ENCODE measurements at regions not wholly inside any gene's neighbourhood (a gene's known extent, or its start where the extent isn't known, plus 50 kb on each side); places are given as distances from the start of the nearest gene placed in this dataset.

DNA sequence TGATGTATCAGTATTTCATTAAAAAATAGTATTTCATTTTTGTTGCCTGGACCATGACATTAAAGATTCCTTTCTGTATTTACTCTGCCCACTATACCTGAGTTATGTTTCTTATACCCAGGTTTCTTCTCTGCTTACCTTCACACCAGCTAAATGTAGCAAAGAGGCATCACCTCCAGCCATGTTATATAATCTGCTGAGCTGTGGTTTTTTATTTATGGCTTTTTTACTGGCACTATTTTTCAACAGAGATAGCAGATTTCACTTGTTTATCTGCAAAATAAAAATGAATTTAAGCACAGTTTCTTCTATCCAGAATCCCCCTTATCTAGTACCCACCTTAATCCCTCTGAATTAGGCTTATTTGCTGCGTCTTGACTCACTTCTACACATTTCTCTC is 979.0 kb upstream of the MAN1A1 start:
- TF ChIP-seq, protein P1, sequence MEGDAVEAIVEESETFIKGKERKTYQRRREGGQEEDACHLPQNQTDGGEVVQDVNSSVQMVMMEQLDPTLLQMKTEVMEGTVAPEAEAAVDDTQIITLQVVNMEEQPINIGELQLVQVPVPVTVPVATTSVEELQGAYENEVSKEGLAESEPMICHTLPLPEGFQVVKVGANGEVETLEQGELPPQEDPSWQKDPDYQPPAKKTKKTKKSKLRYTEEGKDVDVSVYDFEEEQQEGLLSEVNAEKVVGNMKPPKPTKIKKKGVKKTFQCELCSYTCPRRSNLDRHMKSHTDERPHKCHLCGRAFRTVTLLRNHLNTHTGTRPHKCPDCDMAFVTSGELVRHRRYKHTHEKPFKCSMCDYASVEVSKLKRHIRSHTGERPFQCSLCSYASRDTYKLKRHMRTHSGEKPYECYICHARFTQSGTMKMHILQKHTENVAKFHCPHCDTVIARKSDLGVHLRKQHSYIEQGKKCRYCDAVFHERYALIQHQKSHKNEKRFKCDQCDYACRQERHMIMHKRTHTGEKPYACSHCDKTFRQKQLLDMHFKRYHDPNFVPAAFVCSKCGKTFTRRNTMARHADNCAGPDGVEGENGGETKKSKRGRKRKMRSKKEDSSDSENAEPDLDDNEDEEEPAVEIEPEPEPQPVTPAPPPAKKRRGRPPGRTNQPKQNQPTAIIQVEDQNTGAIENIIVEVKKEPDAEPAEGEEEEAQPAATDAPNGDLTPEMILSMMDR (IDR thresholded peaks at IDR 0.05; ENCODE audit: control extremely low read depth, extremely low read depth, low read depth, missing control alignments) = no peak
- ChIA-PET CTCF (no interaction called here), POLR2A (no interaction called here)
- DNase-seq (ENCODE audit: extremely low spot score) = no peak

DNA sequence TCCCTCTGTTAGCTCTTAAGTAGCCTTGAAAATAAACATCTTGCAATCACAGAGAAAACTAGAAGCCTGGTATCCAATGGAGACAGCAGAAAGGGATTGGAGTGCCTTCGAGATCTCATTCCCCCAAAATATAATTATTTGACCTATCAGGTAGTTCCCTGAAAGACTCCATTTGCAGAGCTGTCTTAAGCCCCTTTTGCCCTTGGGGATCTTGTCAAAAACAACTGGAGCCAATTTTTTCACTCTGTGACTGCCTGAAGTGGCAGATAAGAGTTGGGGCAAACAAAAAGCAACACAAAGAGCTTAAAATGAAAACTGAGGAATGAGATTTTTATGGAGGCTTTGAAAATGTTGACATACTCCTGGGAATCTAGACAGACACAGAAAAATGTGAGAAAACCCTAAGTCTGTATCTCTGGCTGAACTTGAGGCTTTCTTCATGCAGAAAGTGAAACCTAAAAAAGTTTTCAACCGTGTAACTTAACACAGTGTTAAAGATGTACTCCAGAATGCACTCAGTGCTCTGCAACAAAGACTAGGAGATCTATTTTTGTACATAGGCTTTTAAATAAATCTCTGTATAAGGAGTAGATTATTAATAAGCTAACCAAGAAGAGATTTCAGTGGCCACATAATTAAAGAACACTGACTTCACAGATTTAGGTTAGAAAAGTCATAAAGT is 971.1 kb upstream of the MAN1A1 start:
- POLR2A ChIA-PET = no interaction called here
- DNase-seq (ENCODE audit: extremely low spot score) = no peak
- CTCF ChIA-PET = no interaction called here
- TF ChIP-seq, protein P1 (IDR thresholded peaks at IDR 0.05; ENCODE audit: control extremely low read depth, extremely low read depth, low read depth, missing control alignments) = no peak

DNA sequence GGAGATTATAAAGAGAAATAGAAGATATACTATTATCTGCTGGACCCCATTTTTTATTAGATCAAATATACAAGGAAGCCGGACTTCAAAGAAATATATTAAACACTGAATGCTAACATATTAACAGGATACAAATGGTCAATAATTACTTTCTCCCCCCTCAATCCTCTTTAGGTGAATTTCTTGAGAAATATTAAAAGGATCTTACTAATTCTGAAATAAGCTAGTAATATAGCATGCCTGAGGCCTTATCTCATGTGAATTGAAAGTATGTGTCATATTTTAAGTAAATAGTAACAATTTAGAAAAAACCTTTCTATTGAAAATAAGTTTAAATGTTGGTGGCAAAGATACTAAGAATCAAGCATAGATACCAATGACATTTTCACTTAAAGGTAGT is 954.7 kb upstream of the MAN1A1 start:
- TF ChIP-seq, protein P1 (IDR thresholded peaks at IDR 0.05; ENCODE audit: control extremely low read depth, extremely low read depth, low read depth, missing control alignments) = no peak
- DNase-seq (ENCODE audit: extremely low spot score) = no peak
- ChIA-PET POLR2A (no interaction called here), CTCF (no interaction called here)

DNA sequence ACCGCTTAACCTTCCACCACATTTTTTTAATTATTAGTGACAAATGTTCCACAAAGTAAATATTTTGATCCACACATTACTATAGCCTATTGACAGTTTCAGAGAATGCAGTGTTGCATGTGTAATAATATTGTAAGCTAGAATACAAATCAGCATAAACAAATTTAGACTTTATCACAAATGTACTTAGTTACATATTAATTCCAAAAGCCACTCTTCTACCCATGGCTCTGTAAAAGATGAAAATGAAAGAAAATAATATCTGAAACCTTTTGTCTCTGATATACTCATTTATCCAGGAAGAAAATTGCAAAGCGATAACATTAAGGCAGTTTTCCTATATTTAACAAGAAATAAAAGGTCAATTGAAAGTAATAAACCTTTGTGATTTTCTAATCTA is 954.0 kb upstream of the MAN1A1 start:
- DNase-seq (ENCODE audit: extremely low spot score) = no peak
- ChIA-PET POLR2A (no interaction called here), CTCF (no interaction called here)
- TF ChIP-seq, protein P1 (IDR thresholded peaks at IDR 0.05; ENCODE audit: control extremely low read depth, extremely low read depth, low read depth, missing control alignments) = no peak

DNA sequence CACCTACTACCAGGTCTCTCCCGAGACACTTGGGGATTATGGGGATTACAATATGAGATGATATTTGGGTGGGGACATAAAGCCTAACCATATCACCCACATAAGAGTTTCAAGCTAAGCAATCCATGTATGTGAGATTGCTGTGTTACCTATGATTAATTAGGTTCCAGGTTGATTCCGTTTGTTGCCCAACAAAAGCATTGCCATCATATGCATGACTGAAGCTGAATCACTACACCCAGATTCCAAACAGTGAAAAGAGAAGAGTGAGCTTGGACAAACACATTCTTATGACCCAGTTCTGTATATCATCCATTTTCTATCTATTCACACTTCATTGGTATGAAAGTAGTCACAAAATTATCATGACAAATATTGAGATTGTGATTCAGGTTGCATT is 952.5 kb upstream of the MAN1A1 start:
- TF ChIP-seq, protein P1 (IDR thresholded peaks at IDR 0.05; ENCODE audit: control extremely low read depth, extremely low read depth, low read depth, missing control alignments) = no peak
- ChIA-PET CTCF (interaction anchor here (2.4 kb wide), 1 partner anchor 9 kb away, joined by 7 read pairs; no protein-coding TSS in a partner anchor), POLR2A (no interaction called here)
- DNase-seq (ENCODE audit: extremely low spot score) = no peak

DNA sequence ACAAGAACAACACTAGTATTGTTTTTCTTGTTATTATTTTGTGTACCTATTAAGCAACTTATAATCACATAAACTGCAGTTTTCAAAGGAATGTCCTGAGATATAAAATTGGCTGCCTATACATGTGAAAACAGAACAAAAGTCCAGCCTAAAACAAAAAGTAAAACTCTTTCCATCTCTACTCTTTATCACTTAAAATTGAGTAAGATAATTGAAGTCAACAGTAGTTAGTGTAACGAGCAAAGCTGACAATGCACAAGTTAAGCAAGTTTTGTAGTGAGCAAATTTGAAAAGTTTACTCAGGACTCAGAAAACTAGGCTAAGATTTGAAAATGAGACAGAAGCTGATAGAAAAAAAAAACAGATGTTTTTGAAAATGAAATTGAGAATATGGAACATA is 941.4 kb upstream of the MAN1A1 start:
- TF ChIP-seq, protein P1 (IDR thresholded peaks at IDR 0.05; ENCODE audit: control extremely low read depth, extremely low read depth, low read depth, missing control alignments) = no peak
- CTCF ChIA-PET = interaction anchor here (1.3 to 1.7 kb wide), 2 partner anchors 9 to 18 kb away, joined by 3 to 4 read pairs; no protein-coding TSS in a partner anchor
- DNase-seq (ENCODE audit: extremely low spot score) = no peak
- POLR2A ChIA-PET = no interaction called here

Data from GM10248 (cell line).